Ramos (cell line): ENCODE measurements at regions not wholly inside any gene's neighbourhood (a gene's known extent, or its start where the extent isn't known, plus 50 kb on each side); places are given as distances from the start of the nearest gene placed in this dataset.

Experiments used
- in situ Hi-C: fragments of 300-500 bp; cut with MboI; formaldehyde crosslinking; loops from one replicate; pipeline ENCODE4 v1.14.3; 2022; ENCODE audit warnings: low sequenced_read_pairs; ENCODE audit not compliant: unreplicated experiment

- in situ Hi-C loops = no loop called here
Observed at GRCh38 chr3:104547031-104547430, 819.7 kb upstream of the ALCAM start.

- in situ Hi-C loops = no loop called here
Observed at GRCh38 chr3:104548401-104548800, 818.3 kb upstream of the ALCAM start.

- in situ Hi-C loops = no loop called here
Observed at GRCh38 chr3:104549099-104549714, 817.5 kb upstream of the ALCAM start.

- in situ Hi-C loops = no loop called here
Observed at GRCh38 chr3:104553121-104553520, 813.6 kb upstream of the ALCAM start.

- in situ Hi-C loops = no loop called here
Observed at GRCh38 chr3:104554425-104554824, 812.3 kb upstream of the ALCAM start.

GRCh38 chr3:104555728-104556127 is 811.0 kb upstream of the ALCAM start:
- in situ Hi-C loops = no loop called here

GRCh38 chr3:104556372-104557078 is 810.2 kb upstream of the ALCAM start:
- in situ Hi-C loops = no loop called here

- in situ Hi-C loops = no loop called here
Observed at GRCh38 chr3:104561324-104561723, 805.4 kb upstream of the ALCAM start.

- in situ Hi-C loops = no loop called here
Observed at GRCh38 chr3:104564045-104564643, 802.6 kb upstream of the ALCAM start.

GRCh38 chr3:104566054-104566453 is 800.7 kb upstream of the ALCAM start:
- in situ Hi-C loops = no loop called here

GRCh38 chr3:104575634-104576033 is 791.1 kb upstream of the ALCAM start:
- in situ Hi-C loops = no loop called here

GRCh38 chr3:104578558-104578957 is 788.2 kb upstream of the ALCAM start:
- in situ Hi-C loops = no loop called here

- in situ Hi-C loops = no loop called here
Observed at GRCh38 chr3:104582092-104582491, 784.6 kb upstream of the ALCAM start.

- in situ Hi-C loops = no loop called here
Observed at GRCh38 chr3:104584682-104585081, 782.0 kb upstream of the ALCAM start.

- in situ Hi-C loops = no loop called here
Observed at GRCh38 chr3:104586344-104586743, 780.4 kb upstream of the ALCAM start.

GRCh38 chr3:104588442-104588841 is 778.3 kb upstream of the ALCAM start:
- in situ Hi-C loops = no loop called here

- in situ Hi-C loops = no loop called here
Observed at GRCh38 chr3:104591776-104592175, 774.9 kb upstream of the ALCAM start.

GRCh38 chr3:104594491-104594890 is 772.2 kb upstream of the ALCAM start:
- in situ Hi-C loops = no loop called here

GRCh38 chr3:104596054-104596453 is 770.7 kb upstream of the ALCAM start:
- in situ Hi-C loops = no loop called here

GRCh38 chr3:104596551-104596950 is 770.2 kb upstream of the ALCAM start:
- in situ Hi-C loops = no loop called here

GRCh38 chr3:104598848-104599511 is 767.7 kb upstream of the ALCAM start:
- in situ Hi-C loops = no loop called here
